Sigmoid colon (tissue), 3 donors: ENCODE measurements at regions not wholly inside any gene's neighbourhood (a gene's known extent, or its start where the extent isn't known, plus 50 kb on each side); places are given as distances from the start of the nearest gene placed in this dataset.

Experiments used
- POLR2A ChIP-seq, 2 donors: fragments of 450-650 bp; IDR thresholded peaks; one replicate each; pipeline ENCODE4 v1.6.1; 2016; ENCODE audit warnings: antibody characterized with exemption in 2 of 2, mild to moderate bottlenecking in 2 of 2, moderate library complexity in 2 of 2
- TF ChIP-seq, protein P1 (sequence below), 4 experiments: fragments of 450-650 bp in 3 of 4; fragments of 200-600 bp in 1 of 4; IDR thresholded peaks; one replicate each; pipeline ENCODE4 v1.5.1; 2016 to 2019; ENCODE audit warnings: antibody characterized with exemption in 4 of 4, mild to moderate bottlenecking in 3 of 4, moderate library complexity in 2 of 4

- TF ChIP-seq, protein P1, sequence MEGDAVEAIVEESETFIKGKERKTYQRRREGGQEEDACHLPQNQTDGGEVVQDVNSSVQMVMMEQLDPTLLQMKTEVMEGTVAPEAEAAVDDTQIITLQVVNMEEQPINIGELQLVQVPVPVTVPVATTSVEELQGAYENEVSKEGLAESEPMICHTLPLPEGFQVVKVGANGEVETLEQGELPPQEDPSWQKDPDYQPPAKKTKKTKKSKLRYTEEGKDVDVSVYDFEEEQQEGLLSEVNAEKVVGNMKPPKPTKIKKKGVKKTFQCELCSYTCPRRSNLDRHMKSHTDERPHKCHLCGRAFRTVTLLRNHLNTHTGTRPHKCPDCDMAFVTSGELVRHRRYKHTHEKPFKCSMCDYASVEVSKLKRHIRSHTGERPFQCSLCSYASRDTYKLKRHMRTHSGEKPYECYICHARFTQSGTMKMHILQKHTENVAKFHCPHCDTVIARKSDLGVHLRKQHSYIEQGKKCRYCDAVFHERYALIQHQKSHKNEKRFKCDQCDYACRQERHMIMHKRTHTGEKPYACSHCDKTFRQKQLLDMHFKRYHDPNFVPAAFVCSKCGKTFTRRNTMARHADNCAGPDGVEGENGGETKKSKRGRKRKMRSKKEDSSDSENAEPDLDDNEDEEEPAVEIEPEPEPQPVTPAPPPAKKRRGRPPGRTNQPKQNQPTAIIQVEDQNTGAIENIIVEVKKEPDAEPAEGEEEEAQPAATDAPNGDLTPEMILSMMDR (IDR thresholded peaks at IDR 0.05): no peak
- TF ChIP-seq POLR2A (IDR thresholded peaks at IDR 0.05): no peak
These were observed 728.8 kb downstream of the TENT5A start for GRCh38 chr6:81023709-81024108.
